Thyroid gland (tissue), 4 donors: ENCODE measurements at regions not wholly inside any gene's neighbourhood (a gene's known extent, or its start where the extent isn't known, plus 50 kb on each side); places are given as distances from the start of the nearest gene placed in this dataset. TPM values are rescaled to one million over a fixed set of nuclear protein-coding genes. Genes with fewer than 3 reads are reported as not detected.

Experiments
- DNase-seq, 2 donors: peaks; one replicate each; pipeline ENCODE4 v3.0.0-alpha.2; 2019
- H3K27ac ChIP-seq, 3 donors: fragments of 200-600 bp; sonication (generic); 1 replicate in 2 of 3; 2 replicates in 1 of 3; pipeline ENCODE4 v1.5.1; 2016 to 2019; ENCODE audit warnings: mild to moderate bottlenecking in 1 of 3, moderate library complexity in 1 of 3
- H3K27me3 ChIP-seq: fragments of 200-600 bp; sonication (generic); one replicate; pipeline ENCODE4 v1.5.1; 2019
- H3K36me3 ChIP-seq, 2 donors: fragments of 200-600 bp; sonication (generic); one replicate each; pipeline ENCODE4 v1.5.1; 2016 to 2019
- H3K4me1 ChIP-seq, 2 donors: fragments of 200-600 bp; sonication (generic); one replicate each; pipeline ENCODE4 v1.5.1; 2017 to 2019
- H3K4me3 ChIP-seq, 3 donors: fragments of 200-600 bp; sonication (generic); replicated peaks in 1 of 3; 1 replicate in 2 of 3; 2 replicates in 1 of 3; pipeline ENCODE4 v1.5.1; 2016; ENCODE audit warnings: mild to moderate bottlenecking in 1 of 3
- H3K9me3 ChIP-seq: fragments of 200-600 bp; sonication (generic); one replicate; pipeline ENCODE4 v1.5.1; 2017
- POLR2A ChIP-seq, 2 donors: fragments of 450-650 bp; IDR thresholded peaks; one replicate each; pipeline ENCODE4 v1.6.1; 2017; ENCODE audit warnings: antibody characterized with exemption in 2 of 2, mild to moderate bottlenecking in 2 of 2, moderate library complexity in 1 of 2
- WGBS, 2 donors: methylation state at CpG; one replicate each; pipeline ENCODE4 v1.1.5; 2017; 5-methylcytosine and 5-hydroxymethylcytosine counted together
- intact Hi-C: fragments of 100-400 bp; cut with DNase I; formaldehyde crosslinking; loops from one replicate; pipeline ENCODE4 v1.15.1; 2023
- small RNA-seq: library from RNA; depleted of rRNA; stranded (forward); fragments of <200 nt; gene quantifications from one replicate; pipeline ENCODE3, GENCODE V24; 2016
- TF ChIP-seq, protein P1 (sequence below), 6 experiments: fragments of 200-600 bp in 3 of 6; fragments of 450-650 bp in 3 of 6; sonication (generic) in 3 of 6; IDR thresholded peaks; one replicate each; pipeline ENCODE4 v1.5.1; 2016 to 2019; ENCODE audit warnings: antibody characterized with exemption in 6 of 6, mild to moderate bottlenecking in 2 of 6, inconsistent platforms in 1 of 6, moderate library complexity in 1 of 6

DNA sequence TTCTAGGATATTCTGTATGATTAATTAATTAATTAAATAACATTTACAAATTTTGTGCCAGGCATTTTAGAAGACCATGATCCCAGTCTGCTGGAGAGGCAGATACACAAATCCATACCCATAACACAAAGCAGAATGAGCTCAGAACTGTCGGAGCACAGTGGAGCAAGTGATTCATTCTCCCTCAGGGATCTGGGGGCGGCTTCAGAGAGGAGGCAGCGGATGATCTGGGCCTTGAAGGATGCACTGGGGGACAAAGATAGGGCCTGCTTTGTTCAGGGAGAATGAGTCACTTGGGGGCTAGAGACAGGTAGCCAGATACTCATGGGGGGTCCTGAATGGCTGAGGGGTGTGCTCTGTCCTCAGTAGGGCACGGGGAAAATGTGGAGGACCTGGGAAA is 50.9 kb upstream of the TRABD2B start:
- no peak for DNase-seq
- no peaks in the 10 kb centered on the region for H3K9me3 ChIP-seq
- H3K27ac ChIP-seq: no peak overlapping the region
- 88 to 91% methylated on average over 4 of the region's 4 CpGs for WGBS, 2 donors
- H3K27me3 ChIP-seq: no peaks in the 10 kb centered on the region
- no peak overlapping the region for H3K4me3 ChIP-seq
- H3K4me1 ChIP-seq: peaks cover 9 to 10% of the 10 kb centered on the region in 2 donors
- intact Hi-C loops: no loop called here
- no peaks in the 10 kb centered on the region for H3K36me3 ChIP-seq
- no peak for TF ChIP-seq POLR2A (IDR thresholded peaks at IDR 0.05)
- TF ChIP-seq, protein P1, sequence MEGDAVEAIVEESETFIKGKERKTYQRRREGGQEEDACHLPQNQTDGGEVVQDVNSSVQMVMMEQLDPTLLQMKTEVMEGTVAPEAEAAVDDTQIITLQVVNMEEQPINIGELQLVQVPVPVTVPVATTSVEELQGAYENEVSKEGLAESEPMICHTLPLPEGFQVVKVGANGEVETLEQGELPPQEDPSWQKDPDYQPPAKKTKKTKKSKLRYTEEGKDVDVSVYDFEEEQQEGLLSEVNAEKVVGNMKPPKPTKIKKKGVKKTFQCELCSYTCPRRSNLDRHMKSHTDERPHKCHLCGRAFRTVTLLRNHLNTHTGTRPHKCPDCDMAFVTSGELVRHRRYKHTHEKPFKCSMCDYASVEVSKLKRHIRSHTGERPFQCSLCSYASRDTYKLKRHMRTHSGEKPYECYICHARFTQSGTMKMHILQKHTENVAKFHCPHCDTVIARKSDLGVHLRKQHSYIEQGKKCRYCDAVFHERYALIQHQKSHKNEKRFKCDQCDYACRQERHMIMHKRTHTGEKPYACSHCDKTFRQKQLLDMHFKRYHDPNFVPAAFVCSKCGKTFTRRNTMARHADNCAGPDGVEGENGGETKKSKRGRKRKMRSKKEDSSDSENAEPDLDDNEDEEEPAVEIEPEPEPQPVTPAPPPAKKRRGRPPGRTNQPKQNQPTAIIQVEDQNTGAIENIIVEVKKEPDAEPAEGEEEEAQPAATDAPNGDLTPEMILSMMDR (IDR thresholded peaks at IDR 0.05): no peak

DNA sequence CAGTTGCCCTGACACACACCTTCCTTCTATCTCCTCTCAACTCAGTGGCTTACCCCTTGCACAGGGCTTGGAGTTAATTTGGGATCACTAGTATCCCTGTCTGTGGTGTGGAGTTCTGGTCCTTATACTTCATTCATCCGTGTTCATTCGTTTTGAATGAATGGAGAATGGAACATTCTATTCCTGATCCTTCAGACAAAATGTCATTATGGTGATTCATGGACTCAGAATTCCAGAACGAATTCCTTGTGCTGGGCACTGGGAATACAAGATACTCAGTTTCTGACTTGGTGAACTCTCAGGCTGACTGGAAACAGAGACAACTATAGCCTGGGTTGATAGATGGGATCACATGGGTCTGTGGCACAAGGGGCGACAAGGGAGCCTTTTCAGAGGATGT is 49.9 kb upstream of the TRABD2B start:
- peaks cover 0 to under 1% of the 10 kb centered on the region in 2 donors for H3K4me1 ChIP-seq
- no peak for DNase-seq
- no peaks in the 10 kb centered on the region for H3K27me3 ChIP-seq
- H3K27ac ChIP-seq: no peak overlapping the region
- TF ChIP-seq, protein P1 (IDR thresholded peaks at IDR 0.05): no peak
- no peak for TF ChIP-seq POLR2A (IDR thresholded peaks at IDR 0.05)
- no peaks in the 10 kb centered on the region for H3K9me3 ChIP-seq
- no peaks in the 10 kb centered on the region for H3K36me3 ChIP-seq
- intact Hi-C loops: no loop called here
- no peak overlapping the region for H3K4me3 ChIP-seq
- 80% methylated on average over 4 of the region's 4 CpGs for whole genome bisulfite sequencing, 2 donors

Small RNAs in the stretch of these regions (small RNA-seq; reads per million reads assigned to genes)
- gene CYP46A4P: not detected
